GM19025 (cell line): ENCODE measurements at regions not wholly inside any gene's neighbourhood (a gene's known extent, or its start where the extent isn't known, plus 50 kb on each side); places are given as distances from the start of the nearest gene placed in this dataset.
"Not testable (repeated sequence)": the region's sequence is repeated elsewhere in the genome, so short reads cannot be mapped to it uniquely, and the experiment has no call there.

ENCODE experiments used
- ATAC-seq: cut with Tn5 transposase; IDR thresholded peaks from one replicate; pipeline ENCODE4 v1.9.1; 2021; ENCODE audit warnings: mild to moderate bottlenecking, low read depth, moderate library complexity; ENCODE audit not compliant: unreplicated experiment

GRCh38 chr18:10321576-10321975, 132.9 kb upstream of the APCDD1 start:
- ATAC-seq, result no peak

- ATAC-seq, result no peak
Measured at GRCh38 chr18:10322004-10322403, 132.4 kb upstream of the APCDD1 start.

- no peak for ATAC-seq
Measured at GRCh38 chr18:10322435-10322834, 132.0 kb upstream of the APCDD1 start.

- ATAC-seq, result no peak
Measured at GRCh38 chr18:10329101-10329500, 125.3 kb upstream of the APCDD1 start.

GRCh38 chr18:10330428-10330827, 124.0 kb upstream of the APCDD1 start:
- no peak for ATAC-seq

DNA sequence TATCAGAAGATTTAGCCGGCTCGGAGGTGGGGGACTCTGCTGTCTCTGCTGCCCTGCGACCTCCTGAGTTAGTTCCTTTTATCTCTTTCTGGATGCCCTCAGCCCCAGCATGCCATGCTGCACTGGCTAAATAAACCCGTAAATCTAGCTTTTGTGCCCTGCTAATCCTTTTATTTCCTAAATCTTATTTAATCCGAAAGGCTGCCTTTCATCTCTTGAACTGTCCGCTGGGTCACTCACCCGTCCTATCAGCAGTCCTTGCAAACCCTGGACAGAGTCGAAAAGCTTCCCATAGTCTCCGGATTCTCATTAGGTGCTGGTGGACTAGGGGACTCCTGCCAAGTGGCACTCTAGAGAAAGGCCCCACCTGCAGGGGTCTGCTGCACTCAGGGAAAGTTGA, 122.0 kb upstream of the APCDD1 start:
- no peak for ATAC-seq

DNA sequence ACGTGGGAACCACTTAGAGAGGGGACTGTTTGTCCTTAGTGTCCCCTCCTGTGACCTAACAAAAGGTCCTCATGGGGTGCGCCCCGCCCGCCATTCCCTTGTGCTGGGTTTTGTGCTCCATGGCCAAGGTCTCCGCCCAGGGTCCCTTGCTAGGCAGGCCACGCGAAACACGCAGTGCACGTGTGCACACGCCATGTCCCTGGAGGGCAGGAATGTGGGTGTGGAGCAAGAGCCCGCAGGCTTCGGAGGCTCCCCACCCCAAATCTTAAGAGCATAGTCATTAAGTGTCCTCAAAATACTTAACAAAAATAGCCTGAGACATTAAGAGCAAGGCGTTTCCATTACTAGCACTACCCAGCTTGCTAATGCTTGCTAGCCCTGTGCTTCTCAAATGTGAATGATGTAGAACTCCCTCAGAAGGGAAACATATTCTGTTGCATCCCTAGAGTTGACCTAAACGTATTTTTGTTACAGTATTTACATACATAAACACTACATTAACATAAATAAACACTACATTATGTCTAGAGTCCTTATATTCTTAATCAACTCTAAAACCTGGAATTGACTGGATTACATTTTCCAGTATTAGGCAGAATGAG, 117.6 kb upstream of the APCDD1 start:
- no peak for ATAC-seq

DNA sequence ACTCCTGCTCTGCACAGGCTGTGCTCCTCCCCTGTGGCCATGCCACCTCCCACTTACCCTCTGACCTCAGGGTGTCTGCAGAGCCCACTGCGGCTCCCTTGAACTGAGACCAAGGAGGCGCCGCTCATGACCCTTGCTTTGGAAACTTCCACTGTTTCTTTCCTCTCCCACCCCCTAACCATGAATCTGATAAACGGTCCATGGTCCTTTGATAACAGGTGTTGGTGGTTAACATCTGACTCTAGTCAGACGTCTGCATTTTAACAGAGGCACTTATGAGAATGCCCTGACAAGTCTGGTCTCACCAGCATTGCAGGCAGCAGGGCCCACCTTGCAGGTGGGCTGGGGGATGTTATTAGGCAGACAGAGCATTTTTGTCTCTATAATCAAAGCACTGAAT, 113.6 kb upstream of the APCDD1 start:
- ATAC-seq, result no peak

DNA sequence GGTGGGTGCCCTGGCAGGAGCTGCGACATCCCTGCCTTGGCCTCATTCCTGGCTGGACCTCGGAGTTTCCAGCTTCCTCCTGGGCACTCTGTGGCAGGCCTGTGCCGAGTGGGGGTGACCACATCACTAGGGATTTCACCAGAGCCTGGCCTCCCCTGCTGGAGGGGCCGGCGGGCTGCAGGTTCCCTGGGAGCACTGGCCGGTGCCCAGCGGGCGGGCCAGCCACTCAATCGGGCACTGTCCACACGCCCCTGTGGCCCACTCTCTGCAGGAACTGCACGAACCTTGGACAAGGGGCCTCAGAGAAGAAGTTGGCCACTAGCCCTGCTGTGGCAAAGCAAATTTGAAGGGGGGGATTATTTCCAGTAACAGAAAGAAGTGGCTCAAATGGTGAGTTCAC, 110.7 kb upstream of the APCDD1 start:
- no peak for ATAC-seq

DNA sequence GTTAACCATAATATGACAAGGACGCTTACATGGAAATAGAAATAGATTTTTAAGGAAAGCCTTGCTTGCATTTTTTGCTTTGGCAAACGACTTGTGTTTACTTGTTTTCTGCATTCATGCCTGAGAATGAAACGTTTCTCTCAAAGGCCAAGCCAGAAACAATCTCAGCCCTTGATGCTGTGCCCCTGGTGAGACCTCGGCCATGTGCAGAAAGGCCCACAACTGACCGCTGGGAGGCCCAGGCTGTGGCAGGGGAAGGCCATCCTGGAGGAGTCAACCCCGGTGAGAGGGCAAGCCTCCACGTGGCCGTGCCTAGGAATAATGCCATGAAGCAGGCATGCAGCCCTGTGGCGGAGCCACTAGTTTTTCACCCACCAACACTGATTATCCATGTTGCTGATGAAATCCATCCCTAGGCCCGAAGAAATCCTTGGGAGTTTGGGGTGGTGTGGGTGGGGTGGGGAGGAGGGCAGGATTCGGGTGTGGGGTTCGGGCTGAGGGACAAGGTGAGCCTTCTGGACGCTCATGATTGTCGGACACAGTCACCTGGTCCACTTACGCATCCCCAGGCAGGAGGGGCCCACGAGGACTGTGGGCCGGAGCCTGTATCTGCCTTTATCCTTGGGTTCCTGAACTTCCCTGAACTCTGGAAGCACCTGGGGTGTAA, 107.6 kb upstream of the APCDD1 start:
- no peak for ATAC-seq

- ATAC-seq, result no peak
Measured at GRCh38 chr18:10349561-10349960, 104.9 kb upstream of the APCDD1 start.

DNA sequence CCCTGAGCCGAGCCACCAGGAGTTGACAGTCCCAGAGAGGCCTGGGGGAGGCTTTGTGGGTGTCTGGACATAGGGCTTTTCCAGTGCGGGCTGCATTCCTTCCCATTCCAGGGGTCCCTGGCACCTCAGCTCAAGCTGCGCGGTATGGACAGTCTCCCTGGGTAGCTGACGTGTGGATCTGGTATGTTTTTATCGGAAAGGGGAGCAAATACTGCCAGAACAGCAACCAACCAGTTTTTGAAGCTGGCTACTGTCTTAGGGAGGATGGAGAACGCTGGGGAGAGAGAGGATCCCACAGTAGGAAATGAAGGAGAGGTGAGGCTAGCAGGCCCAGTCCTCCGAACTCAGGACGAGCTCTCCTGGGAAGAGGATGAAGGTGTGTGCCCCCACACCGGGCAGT, 103.8 kb upstream of the APCDD1 start:
- no peak for ATAC-seq

- no peak for ATAC-seq
Measured at GRCh38 chr18:10351219-10351818, 103.1 kb upstream of the APCDD1 start.

DNA sequence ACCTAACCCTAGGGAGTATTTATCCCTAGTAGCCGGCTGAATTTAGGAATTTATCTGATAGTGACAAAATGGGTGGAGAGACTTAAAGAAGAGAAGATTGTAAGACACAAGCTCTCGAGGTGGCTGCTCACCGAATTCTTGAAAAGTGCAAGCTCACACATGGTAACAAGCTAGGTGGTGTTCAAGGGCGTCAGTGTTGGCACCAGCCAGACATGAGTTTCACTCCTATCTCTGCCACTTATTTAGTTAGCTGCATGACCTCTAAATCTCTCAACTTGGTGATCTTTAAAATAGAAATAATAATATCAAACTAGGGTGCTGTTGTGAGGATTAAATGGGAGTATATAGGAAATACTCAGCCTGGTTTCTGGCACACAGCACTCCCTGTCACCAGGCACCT, 102.6 kb upstream of the APCDD1 start:
- ATAC-seq, result no peak

DNA sequence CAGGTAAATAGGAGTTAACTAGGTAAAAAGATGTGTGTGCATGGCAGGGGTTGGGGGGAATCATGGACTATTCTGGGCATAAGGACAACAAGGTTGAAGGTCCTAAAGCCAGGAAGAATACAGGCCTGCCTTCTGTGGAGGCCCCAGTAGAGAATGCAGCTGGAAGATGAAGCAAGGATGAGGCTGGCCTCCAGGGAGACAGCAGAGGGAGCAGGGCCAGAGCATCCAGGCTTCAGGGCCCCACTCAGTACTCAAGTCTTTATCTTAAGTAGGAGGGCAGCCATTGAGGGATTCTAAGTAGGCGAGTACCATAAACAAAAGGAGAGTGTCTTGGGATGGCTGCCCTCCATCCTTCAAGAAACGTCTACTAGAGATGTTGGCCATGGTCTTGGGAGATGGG, 101.8 kb upstream of the APCDD1 start:
- no peak for ATAC-seq

DNA sequence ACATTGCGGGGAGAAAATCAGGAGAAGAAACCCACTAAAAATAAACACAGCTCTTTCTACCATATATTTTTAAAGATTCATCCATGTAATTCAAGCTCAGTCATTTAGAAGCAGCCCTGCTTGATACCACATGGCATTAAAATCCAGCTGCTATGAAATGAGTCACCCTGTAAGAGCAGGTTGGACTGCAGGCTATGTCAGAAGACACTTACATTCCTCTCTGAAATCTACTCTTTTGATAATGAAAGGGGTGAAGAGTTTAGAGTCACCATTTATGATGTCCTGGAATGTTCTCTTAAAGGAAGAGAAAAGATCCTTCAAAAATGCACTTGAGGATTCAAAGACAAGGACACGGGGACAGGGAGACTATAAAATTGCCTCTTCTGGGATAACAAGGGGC, 100.6 kb upstream of the APCDD1 start:
- no peak for ATAC-seq

- no peak for ATAC-seq
Measured at GRCh38 chr18:10354241-10354811, 100.1 kb upstream of the APCDD1 start.

GRCh38 chr18:10354890-10355289, 99.5 kb upstream of the APCDD1 start:
- ATAC-seq, result no peak

DNA sequence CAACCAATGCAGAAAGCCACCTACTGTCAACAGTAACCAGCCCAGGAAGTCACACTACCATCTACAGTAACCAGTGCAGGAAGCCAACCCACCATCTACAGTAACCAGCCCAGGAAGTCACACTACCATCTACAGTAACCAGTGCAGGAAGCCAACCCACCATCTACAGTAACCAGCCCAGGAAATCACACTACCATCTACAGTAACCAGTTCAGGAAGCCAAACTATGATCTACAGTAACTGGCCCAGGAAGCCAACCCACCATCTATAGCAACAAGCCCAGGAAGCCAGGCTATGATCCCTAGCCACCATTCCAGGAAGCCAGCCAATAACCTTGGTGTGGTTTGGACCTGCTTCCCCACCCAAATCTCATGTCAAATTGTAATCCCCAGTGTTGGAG, 97.4 kb upstream of the APCDD1 start:
- ATAC-seq, result not testable (repeated sequence)

DNA sequence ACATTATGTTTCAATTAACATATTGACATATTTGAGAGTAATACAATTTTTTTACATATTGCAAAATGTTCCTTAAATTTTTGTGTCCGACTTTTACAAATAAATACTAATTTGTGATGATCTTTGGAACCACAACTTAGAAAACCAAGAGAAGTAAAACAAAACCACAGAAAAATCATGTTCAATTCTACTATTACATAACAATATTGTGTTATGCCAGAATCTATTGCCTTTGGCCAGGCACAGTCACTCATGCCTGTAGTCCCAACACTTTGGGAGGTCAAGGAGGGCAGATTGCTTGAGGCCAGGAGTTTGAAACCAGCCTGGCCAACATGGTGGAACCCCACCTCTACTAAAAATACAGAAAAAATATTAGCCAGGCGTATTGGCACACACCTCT, 92.8 kb upstream of the APCDD1 start:
- no peak for ATAC-seq

DNA sequence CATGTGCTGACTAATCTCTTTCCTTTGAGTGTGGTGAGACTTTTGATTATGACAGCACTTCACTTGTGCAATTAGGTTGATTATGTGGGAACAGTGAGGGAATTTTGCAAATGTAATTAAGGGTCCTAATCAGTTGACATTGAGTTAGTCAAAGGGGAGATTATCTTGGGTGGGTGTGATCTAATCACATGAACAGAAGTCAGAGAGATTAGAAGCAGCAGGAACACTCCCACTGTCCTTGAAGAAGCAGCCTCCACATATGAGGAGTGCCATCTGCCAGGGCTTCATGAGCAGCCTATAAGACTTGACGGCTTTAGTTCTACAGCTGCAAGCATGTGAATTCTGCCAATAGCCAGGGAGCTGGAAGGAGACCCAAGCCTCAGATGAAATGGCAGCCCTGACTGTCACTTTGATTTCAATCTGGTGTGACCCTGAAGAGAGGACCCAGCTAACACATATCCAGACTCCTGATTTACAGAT, 89.4 kb upstream of the APCDD1 start:
- ATAC-seq, result no peak

DNA sequence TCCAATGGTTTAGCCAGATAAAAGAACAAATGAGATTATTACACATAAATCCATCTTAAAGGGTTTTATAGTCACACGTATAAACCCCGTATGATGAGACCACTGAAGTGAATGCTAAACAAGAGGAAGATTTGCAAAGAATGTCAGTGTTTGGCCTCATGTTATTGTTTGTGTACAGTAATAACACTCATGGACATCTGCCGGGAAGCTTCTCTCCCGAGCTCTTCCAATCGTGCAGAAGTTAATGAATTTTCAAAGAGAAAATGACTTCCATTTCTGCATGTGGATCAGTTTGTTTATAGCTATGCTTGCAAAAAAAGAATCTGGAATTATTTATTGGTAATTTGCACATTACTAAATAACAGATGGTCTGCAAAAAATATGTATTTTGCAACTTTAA, 88.5 kb upstream of the APCDD1 start:
- ATAC-seq, result no peak
